HG02623 (cell line): ENCODE measurements at regions not wholly inside any gene's neighbourhood (a gene's known extent, or its start where the extent isn't known, plus 50 kb on each side); places are given as distances from the start of the nearest gene placed in this dataset.
"Not testable (repeated sequence)": the region's sequence is repeated elsewhere in the genome, so short reads cannot be mapped to it uniquely, and the experiment has no call there.

Experiments
- ATAC-seq: cut with Tn5 transposase; IDR thresholded peaks from one replicate; pipeline ENCODE4 v1.9.1; 2021; ENCODE audit warnings: moderate library complexity; ENCODE audit not compliant: unreplicated experiment

GRCh38 chr4:147220833-147221232, 260.1 kb upstream of the EDNRA start:
- ATAC-seq: no peak

GRCh38 chr4:147222906-147223305, 258.0 kb upstream of the EDNRA start:
- ATAC-seq: no peak

- ATAC-seq: no peak
Observed at GRCh38 chr4:147223576-147223975, 257.3 kb upstream of the EDNRA start.

- ATAC-seq: no peak
Observed at GRCh38 chr4:147236806-147237205, 244.1 kb upstream of the EDNRA start.

GRCh38 chr4:147244786-147245185, 236.1 kb upstream of the EDNRA start:
- ATAC-seq: no peak

- no peak for ATAC-seq
Observed at GRCh38 chr4:147246096-147246495, 234.8 kb upstream of the EDNRA start.

- ATAC-seq: not testable (repeated sequence)
Observed at GRCh38 chr4:147246528-147246927, 234.4 kb upstream of the EDNRA start.

GRCh38 chr4:147247579-147247978, 233.3 kb upstream of the EDNRA start:
- no peak for ATAC-seq

GRCh38 chr4:147250062-147250461, 230.8 kb upstream of the EDNRA start:
- ATAC-seq: no peak

- ATAC-seq: not testable (repeated sequence)
Observed at GRCh38 chr4:147255268-147255667, 225.6 kb upstream of the EDNRA start.

GRCh38 chr4:147259271-147259670, 221.6 kb upstream of the EDNRA start:
- not testable (repeated sequence) for ATAC-seq

GRCh38 chr4:147284256-147284835, 196.6 kb upstream of the EDNRA start:
- ATAC-seq: no peak

- ATAC-seq: no peak
Observed at GRCh38 chr4:147284935-147285334, 196.0 kb upstream of the EDNRA start.

- ATAC-seq: no peak
Observed at GRCh38 chr4:147285751-147286150, 195.1 kb upstream of the EDNRA start.

GRCh38 chr4:147286846-147287587, 193.9 kb upstream of the EDNRA start:
- ATAC-seq: no peak

GRCh38 chr4:147287588-147287890, 193.4 kb upstream of the EDNRA start:
- ATAC-seq: no peak

GRCh38 chr4:147288512-147288911, 192.4 kb upstream of the EDNRA start:
- ATAC-seq: no peak

- ATAC-seq: no peak
Observed at GRCh38 chr4:147289181-147289580, 191.7 kb upstream of the EDNRA start.

GRCh38 chr4:147292604-147293313, 188.1 kb upstream of the EDNRA start:
- ATAC-seq: not testable (repeated sequence)

- ATAC-seq: not testable (repeated sequence)
Observed at GRCh38 chr4:147293314-147293677, 187.6 kb upstream of the EDNRA start.

GRCh38 chr4:147299205-147299604, 181.7 kb upstream of the EDNRA start:
- ATAC-seq: no peak

GRCh38 chr4:147303174-147303872, 177.6 kb upstream of the EDNRA start:
- ATAC-seq: no peak
